NAMALWA (cell line): ENCODE measurements at regions not wholly inside any gene's neighbourhood (a gene's known extent, or its start where the extent isn't known, plus 50 kb on each side); places are given as distances from the start of the nearest gene placed in this dataset.
"Not testable (repeated sequence)": the region's sequence is repeated elsewhere in the genome, so short reads cannot be mapped to it uniquely, and the experiment has no call there.

ENCODE experiments used
- DNase-seq: peaks from one replicate; pipeline ENCODE4 v3.0.0-alpha.2; 2015; ENCODE audit warnings: low spot score

DNA sequence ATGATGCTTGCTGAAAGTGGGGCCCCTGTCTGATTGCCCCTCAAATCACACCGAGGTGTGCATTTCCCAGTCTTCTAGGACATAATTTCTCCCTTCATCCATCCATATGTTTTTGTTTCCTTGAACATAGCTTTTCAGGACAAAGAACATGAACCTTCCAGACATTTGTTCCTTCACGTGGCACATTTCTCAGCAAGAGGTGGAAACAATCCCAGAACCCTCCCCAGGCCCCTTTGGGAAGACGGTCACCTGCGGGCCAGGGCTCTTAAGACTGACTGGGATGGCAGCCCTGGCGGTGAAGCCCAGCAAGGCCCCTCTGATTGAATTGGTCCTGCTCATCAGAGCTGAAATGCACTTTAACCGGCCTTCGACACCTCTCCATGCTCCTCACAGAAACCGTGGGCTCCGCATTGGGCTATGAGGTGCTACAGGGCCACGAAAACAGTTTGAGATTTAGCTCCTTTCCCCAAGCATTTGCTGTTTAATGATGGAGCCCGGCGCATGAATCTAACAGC is 522.5 kb upstream of the DPP6 start:
- no peak for DNase-seq

GRCh38 chr7:153530441-153530840 is 521.8 kb upstream of the DPP6 start:
- no peak for DNase-seq

DNA sequence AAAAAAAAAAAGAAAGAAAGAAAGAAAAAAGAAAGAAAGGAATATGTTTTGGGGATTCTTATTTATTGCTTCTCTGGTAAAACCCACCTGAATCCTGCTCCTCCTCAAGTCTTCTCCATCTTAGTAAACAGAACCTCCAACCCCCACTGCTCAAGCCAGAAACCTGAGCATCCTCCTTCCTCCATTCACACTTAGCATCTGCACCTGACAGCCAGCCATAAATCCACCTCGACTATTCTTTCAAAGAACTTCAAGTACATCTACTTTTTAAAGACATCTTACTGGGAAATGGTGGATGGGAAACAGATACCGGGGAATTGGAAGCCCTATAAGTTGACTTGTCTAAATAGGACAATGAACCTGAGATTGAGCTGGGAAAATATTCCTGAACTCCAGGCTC is 519.9 kb upstream of the DPP6 start:
- DNase-seq, result no peak

- no peak for DNase-seq
Measured at GRCh38 chr7:153537271-153537670, 514.9 kb upstream of the DPP6 start.

GRCh38 chr7:153541903-153542302 is 510.3 kb upstream of the DPP6 start:
- DNase-seq, result no peak

- DNase-seq, result no peak
Measured at GRCh38 chr7:153543232-153543631, 509.0 kb upstream of the DPP6 start.

DNA sequence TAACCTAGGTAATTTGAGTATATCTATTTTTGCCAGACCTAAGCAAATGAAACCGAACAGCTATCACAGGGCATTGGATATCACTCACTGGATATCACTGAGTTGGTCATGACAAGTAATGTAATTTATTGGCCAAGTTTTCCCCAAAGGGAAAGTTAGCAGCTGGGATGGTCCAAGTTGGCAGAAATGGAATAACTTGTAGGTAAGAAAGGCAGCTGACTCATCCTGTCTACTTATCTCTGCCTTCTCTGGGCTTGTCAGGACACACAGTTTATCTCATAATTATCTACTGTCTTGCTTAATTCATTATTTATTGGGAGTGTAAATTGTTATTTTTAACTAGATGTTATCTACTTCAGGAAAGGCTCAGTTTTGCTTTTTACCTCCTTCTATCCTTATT is 502.0 kb upstream of the DPP6 start:
- no peak for DNase-seq

DNA sequence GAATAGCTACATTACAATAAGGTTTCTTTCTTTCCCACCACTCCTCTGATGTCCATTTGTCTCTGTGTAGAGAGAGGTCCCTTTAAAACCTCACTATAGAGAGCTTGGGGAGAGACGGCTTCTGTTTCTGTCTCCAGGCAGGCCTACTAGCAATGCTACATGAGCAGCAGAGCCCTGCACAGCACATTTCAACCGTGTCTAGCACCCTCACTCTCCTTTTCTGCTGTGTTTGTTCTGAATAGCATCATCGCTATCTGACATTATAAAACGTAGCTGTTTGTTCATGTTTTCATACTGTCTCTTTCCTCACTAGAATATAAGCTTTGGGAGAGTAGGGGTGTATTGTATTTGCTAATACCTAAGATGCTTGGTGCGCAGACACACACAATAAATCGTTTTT is 487.8 kb upstream of the DPP6 start:
- DNase-seq, result no peak

GRCh38 chr7:153566324-153566723 is 485.9 kb upstream of the DPP6 start:
- DNase-seq, result no peak

DNA sequence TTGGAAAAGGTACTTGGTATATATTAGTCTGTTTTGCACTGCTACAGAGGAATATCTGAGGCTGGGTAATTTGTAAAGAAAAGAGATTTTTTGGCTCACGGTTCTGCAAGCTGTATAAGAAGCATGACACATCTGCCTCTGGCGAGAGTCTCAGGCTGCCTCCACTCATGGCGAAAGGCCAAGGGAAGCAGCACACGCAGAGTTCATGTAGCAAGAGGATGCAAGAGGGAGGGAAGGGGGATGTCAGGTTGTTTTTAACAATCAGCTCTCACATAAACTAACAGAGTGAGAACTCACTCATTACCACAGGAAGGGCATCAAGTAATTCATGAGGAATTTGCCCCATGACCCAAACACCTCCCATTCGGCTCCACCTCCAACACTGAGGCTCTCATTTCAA is 484.8 kb upstream of the DPP6 start:
- DNase-seq, result no peak

DNA sequence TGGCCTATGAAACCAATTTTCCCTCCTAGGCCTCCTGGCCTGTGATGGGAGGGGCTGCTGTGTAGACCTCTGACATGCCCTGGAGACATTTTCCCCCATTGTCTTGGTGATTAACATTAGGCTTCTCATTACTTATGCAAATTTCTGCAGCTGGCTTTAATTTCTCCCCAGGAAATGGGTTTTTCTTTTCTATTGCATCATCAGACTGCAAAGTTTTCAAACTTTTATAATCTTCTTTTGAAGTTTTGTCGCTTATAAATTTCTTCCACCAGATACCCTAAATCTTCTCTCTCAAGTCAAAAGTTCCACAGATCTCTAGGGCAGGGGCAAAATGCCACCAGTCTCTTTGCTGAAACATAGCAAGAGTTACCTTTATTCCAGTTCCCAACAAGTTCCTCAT is 482.7 kb upstream of the DPP6 start:
- DNase-seq, result not testable (repeated sequence)

- no peak for DNase-seq
Measured at GRCh38 chr7:153576096-153576495, 476.1 kb upstream of the DPP6 start.

GRCh38 chr7:153581419-153581818 is 470.8 kb upstream of the DPP6 start:
- DNase-seq, result no peak

GRCh38 chr7:153584132-153584531 is 468.1 kb upstream of the DPP6 start:
- DNase-seq, result no peak

DNA sequence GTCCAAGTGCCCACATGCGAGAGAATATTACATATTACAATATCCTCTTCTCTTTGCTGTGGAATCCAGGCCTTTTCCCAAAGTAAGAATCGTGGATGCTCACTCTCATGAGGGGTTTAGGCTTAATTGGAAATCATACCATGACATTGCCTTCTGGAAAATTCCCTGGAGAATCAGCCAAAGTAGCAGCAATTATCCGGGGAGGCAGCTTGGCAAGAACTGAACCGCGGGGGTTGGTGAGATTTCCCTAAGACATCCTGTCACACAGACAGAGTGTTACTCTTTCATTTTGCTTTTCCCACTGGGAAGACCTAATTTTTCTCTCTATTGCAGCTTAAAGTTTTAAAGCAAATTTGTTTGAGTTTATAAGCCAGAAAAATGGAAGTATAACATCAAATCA is 463.6 kb upstream of the DPP6 start:
- DNase-seq, result no peak

DNA sequence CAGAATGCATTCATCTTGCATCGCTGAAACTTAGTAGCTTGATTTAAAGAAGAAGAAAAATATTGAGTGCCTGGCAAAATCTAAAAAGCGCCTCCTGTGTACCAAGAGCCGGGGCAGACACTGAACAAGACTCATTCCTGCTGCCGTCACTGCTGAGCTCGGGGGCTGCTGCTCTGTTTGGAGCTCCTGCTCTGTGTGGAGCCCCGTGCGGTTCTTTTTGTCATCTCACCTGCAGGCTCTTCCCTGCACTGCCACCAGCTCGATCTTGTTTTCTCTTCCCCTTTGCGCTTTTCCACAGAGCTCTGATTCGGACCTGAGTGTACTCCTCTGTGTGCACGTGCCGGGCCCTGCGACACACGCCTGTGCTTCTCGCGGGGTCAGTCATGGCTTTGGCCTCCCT is 462.1 kb upstream of the DPP6 start:
- no peak for DNase-seq

- DNase-seq, result no peak
Measured at GRCh38 chr7:153590571-153590970, 461.6 kb upstream of the DPP6 start.

GRCh38 chr7:153607354-153607753 is 444.8 kb upstream of the DPP6 start:
- no peak for DNase-seq

GRCh38 chr7:153616711-153617325 is 435.4 kb upstream of the DPP6 start:
- DNase-seq, result no peak

DNA sequence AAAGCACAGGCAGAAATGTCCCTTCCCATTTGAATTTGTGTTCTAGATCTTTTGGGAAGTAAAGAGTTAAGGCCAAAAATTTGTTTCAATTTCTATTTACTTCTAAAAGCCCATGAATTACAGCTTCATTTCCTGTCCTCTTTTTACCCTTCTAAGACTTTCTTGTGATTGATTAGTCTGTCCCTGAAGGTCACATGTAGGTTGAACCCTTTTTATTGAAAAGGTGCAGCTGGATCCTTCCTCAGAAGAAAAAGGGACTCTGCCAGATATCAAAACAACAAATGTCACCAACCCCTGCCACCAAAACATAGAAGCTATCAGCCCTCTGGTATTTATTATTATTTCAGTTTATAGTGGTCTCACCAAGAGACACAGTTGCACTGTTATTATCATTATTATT is 424.9 kb upstream of the DPP6 start:
- no peak for DNase-seq

- DNase-seq, result no peak
Measured at GRCh38 chr7:153628406-153628805, 423.8 kb upstream of the DPP6 start.

DNA sequence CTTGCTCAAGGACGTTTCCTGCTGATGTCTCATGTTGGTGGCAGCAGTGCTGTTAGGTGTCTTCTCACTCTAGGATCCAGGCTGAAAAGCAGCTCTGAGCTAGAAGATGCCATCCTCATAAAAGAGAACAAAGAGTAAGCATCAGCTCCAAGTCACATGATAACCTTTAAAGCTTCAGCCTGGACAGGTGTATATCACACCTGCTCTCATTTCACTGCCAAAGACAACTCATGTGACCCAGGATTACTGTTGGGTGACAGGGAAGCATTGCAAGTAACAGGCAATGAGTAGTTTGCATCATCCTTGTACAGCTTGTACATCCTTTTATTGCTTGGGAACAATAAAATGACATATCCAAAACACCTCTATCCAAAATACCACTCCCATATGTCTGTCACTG is 423.4 kb upstream of the DPP6 start:
- no peak for DNase-seq

- DNase-seq, result no peak
Measured at GRCh38 chr7:153638821-153639435, 413.3 kb upstream of the DPP6 start.

DNA sequence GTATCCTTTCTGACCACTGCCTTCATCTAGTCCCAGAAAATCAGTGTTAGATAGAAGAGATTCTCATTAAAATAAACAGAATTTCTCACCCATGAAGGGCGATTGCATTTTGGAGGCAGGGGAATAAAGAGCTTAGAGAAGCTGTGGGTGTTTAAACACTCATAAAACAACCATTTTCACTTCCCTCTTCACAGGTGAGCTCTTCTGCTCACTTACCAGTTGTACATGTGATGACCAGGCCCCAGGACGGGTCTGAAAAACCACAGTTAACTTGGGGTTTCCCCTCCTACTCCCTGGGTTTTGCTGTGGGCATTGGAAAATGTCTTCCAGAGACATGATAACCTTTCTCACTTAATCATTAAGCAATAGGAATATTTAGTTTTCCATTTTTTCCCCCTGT is 411.6 kb upstream of the DPP6 start:
- no peak for DNase-seq
